Left renal cortex interstitium (tissue), 4 donors: ENCODE measurements at regions not wholly inside any gene's neighbourhood (a gene's known extent, or its start where the extent isn't known, plus 50 kb on each side); places are given as distances from the start of the nearest gene placed in this dataset.
"Not testable (repeated sequence)": the region's sequence is repeated elsewhere in the genome, so short reads cannot be mapped to it uniquely, and the experiment has no call there.

Experiments
- DNase-seq, 4 donors: peaks; one replicate each; pipeline ENCODE4 v3.0.0-alpha.2; 2013; ENCODE audit warnings: low read depth in 4 of 4, low spot score in 2 of 4, missing footprints in 1 of 4

- DNase-seq: no peak
These were observed 147.2 kb downstream of the SEM1 start for GRCh38 chr7:96562458-96562857.

- DNase-seq: no peak
These were observed 147.8 kb downstream of the SEM1 start for GRCh38 chr7:96561892-96562291.

DNA sequence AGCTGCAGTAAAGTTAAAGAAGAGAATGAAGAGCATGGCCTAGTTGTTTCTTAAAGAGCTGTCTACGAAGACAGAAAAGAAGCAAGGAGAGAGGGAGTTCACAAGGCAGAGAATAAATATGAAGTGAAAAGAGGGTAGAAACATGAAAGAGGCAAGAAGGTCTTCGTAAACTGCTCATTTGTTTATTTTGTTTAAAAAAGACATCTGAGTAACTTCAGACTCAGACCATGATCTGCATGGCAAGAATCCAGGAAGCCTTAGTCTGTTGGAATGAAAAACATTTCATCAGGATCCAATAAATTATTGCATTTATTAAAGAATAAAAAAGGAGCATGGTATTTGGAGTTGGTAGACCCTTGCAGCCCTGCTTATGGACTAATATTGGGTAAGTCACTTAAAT, 151.1 kb downstream of the SEM1 start:
- DNase-seq: no peak

DNA sequence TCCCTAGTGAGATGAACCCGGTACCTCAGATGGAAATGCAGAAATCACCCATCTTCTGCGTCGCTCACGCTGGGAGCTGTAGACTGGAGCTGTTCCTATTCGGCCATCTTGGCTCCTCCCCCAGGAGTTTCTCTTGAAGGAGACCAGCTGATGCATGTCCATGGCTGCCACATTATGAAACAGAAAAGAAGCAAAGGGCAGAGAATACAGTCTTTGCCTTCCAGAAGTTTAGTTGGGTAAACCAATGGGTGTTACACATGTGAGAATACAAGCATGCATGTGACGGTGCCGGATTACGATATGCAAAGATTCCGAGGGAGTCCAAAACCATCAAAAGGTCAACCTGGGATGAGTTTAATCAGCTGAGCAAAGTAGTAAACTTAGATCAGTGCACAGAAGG, 151.6 kb downstream of the SEM1 start:
- no peak for DNase-seq

- DNase-seq: not testable (repeated sequence)
These were observed 152.0 kb downstream of the SEM1 start for GRCh38 chr7:96557598-96557997.

- no peak for DNase-seq
These were observed 161.0 kb downstream of the SEM1 start for GRCh38 chr7:96548664-96549063.

DNA sequence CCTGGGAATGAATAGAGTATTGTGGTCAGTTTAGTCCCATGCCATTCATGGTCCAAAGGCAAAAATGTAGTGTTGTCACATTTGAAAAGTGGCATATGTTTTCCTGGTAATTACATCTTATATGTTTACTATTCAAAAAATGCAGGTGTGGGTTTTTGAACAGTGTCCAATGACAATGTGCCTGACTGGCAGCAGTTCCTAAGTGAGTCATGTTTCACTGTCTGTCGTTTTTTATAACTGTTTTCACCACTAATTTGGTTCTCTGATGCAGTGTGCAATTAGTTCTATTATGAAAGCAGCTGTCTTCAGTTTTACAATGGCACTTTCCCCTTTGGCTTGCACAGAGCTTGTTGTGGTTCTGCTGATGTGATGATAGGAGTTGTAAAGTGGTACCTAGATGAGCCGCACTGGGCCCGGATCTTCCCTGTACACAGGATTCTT, 162.3 kb downstream of the SEM1 start:
- no peak for DNase-seq

GRCh38 chr7:96546426-96546825, 163.2 kb downstream of the SEM1 start:
- DNase-seq: no peak

GRCh38 chr7:96539471-96539870, 170.2 kb downstream of the SEM1 start:
- DNase-seq: no peak

DNA sequence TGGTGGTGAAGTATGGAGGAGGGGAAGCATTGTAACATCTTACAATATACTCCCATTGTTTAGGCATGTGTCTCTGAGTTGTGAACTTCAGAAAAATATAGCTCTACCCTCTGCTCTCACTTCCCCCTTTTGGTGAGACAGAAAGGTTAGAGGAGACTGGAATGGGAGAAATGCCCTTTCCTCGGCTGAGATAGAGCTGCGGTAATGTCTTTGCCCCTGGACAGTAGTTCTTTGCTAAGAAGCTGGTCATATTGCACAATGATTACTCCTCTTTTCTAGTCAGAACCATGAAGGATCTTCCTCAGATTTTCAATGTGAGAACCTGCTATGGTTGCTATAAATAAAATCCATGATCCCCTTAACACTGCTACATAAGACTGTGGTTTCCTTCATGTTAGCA, 171.0 kb downstream of the SEM1 start:
- no peak for DNase-seq

- DNase-seq: no peak
These were observed 175.4 kb downstream of the SEM1 start for GRCh38 chr7:96534221-96534620.

DNA sequence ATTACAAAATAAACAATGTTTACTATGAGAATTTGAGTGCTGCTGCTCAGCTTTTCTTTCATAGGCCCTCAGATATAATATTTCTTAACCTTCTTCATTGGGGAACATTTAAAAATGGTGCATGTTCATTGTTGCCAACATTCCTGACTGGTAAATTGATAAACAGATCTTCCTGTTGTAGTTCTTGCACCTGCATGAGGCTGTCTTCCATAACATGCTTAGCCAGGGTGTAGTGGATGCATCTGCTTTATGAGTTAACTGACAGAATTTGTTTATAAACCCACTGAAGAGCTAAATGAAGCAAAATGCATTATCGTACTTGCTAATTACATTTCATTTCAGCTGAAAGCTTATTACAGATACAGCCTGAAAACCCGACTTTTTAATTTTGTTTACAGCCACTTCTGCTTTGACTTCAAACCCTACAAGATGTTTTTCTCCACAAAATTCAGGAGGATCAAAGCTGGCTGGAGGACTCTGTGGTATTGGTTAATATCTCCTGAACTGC, 177.2 kb downstream of the SEM1 start:
- no peak for DNase-seq

GRCh38 chr7:96531331-96531730, 178.3 kb downstream of the SEM1 start:
- DNase-seq: no peak

- no peak for DNase-seq
These were observed 178.9 kb downstream of the SEM1 start for GRCh38 chr7:96530786-96531185.

- no peak for DNase-seq
These were observed 182.4 kb downstream of the SEM1 start for GRCh38 chr7:96527133-96527827.

- no peak for DNase-seq
These were observed 183.2 kb downstream of the SEM1 start for GRCh38 chr7:96526496-96526895.

GRCh38 chr7:96521068-96521894, 188.4 kb downstream of the SEM1 start:
- no peak for DNase-seq

GRCh38 chr7:96508371-96508770, 186.5 kb upstream of the SLC25A13 start:
- DNase-seq: no peak

GRCh38 chr7:96503597-96503996, 181.7 kb upstream of the SLC25A13 start:
- DNase-seq: no peak

GRCh38 chr7:96501318-96501717, 179.4 kb upstream of the SLC25A13 start:
- no peak for DNase-seq

GRCh38 chr7:96499532-96499931, 177.6 kb upstream of the SLC25A13 start:
- no peak for DNase-seq

GRCh38 chr7:96497567-96497966, 175.7 kb upstream of the SLC25A13 start:
- DNase-seq: no peak
